IPS DF 4.7 (cell line): ENCODE measurements at regions not wholly inside any gene's neighbourhood (a gene's known extent, or its start where the extent isn't known, plus 50 kb on each side); places are given as distances from the start of the nearest gene placed in this dataset.

Experiments used
- DNase-seq: peaks from one replicate; pipeline ENCODE4 v3.0.0-alpha.2; 2013; ENCODE audit warnings: low spot score; ENCODE audit errors: extremely low read depth

DNA sequence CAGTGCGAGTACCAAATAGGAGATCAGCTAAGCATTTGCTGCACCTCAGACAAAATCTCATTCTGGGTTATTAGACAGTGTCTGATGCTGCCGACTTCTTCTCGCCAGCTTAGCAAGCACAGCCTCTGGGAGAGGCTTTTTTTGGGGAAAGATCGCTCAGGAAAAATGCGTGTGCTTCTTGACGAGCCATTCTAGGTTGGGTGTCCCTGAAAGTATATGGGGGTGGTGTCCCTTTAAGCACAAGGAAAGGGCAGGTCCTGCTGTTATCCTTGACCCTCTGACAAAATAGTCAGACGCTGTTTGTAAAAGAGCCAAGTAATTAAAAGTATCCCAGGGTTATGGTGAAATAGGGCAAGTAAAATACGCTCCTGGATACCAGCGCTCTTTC is 540.1 kb upstream of the FZD8 start:
- DNase-seq, result no peak

DNA sequence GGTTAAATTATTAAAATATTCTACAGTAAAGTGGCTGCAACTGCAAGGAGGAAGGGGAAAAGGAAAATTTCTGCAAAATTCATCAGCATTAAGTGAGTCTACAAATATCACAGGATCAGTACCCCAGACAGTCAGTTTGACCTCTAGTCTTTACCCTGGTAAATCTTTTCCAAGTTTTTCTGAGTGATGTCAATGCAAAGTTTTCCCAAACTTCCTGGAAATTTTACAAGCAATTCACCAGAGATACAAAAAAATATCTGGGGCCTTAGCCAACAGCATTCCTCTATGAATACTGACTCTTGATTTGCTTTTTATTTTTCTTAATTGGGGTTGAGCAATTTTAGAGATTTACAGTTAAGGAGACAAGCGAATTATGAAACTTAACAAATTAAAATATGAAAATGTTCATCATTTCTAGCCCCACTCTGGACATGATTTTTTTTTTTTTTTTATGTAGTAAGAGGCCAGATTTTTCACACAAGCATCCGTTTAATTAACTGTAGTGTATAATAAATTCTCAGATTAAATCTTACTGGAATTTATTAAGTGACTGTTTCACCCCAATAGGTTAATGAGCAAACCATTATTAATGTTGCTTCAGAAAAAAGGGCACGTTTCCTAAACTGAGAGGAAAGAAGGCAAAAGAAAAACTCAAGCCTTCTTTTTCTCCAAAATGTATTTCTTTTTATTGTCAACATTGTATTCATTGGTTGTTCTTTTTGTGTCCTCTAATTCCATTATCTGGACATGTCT is 539.5 kb upstream of the FZD8 start:
- DNase-seq, result no peak

DNA sequence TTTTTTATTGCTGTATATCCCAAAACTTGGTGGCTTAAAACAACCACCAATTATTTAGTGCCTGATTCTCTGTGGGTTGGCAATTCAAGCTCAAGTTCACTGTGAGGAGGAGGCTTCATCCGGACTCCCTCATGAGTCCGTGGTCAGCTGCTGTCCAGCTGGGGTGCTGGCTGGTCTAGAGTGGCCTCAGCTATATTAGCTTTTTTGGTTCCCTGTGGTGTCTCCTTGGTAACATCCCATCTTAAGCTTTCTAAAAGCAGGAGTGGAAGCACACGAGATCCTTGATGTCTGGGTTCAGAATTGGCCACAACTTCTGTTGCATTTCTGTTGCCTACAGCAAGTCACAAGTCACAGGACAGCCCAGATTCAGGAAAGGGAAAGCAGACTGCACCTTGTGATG is 536.5 kb upstream of the FZD8 start:
- no peak for DNase-seq

DNA sequence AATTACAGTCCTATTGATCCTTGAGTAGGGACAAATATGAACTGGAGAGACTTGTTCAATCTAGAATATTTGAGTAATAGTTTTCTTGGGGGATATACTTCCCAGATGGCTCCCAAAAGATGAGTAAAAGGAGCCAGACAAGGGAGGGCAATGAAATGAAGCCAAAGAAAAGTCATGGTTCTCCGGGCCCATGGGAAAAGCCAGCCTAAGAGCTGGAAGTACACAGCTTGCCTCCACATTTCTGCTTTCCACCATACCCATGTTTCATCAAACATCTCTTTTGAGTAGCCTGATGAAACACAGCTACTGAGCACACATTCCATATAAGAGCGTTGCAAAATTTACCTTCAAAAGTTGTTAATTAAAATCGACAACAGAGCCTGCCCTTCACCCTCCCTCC is 535.0 kb upstream of the FZD8 start:
- DNase-seq, result no peak

DNA sequence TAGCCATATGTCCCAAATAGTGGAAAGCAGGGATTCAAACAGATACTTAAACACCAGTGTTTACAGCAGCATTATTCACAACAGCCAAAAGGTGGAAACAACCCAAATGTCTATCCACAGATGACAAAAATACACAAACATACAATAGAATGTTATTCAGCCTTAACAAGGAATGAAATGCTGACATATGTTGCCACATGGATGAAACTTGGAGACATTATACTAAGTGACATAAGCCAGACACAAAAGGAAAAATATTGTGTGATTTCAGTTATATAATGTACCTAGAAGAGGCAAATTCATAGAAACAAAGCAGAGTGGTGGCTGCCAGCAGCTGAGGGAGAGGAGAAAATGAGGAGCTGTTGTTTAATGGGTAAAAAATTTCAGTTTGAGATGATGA is 533.9 kb upstream of the FZD8 start:
- DNase-seq, result no peak

DNA sequence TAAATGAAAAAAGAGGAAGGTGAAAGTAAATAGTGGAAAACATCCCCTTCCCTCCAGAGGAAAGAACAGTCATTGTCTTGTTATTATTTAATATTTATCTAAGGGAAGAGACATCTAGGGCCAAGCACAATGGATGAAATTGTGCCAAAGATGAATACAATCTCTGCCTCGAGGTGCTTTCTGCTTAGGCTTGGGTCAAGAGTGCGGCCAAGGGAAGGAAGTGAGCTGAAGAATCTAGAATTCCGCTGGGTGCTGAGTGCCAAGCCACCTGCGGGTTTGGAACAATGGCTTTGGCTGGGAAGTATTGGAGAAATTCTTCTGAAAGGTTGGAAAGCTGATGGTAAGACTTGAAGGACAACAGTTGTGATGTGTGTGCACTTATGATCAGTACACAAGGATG is 531.3 kb upstream of the FZD8 start:
- DNase-seq, result no peak

DNA sequence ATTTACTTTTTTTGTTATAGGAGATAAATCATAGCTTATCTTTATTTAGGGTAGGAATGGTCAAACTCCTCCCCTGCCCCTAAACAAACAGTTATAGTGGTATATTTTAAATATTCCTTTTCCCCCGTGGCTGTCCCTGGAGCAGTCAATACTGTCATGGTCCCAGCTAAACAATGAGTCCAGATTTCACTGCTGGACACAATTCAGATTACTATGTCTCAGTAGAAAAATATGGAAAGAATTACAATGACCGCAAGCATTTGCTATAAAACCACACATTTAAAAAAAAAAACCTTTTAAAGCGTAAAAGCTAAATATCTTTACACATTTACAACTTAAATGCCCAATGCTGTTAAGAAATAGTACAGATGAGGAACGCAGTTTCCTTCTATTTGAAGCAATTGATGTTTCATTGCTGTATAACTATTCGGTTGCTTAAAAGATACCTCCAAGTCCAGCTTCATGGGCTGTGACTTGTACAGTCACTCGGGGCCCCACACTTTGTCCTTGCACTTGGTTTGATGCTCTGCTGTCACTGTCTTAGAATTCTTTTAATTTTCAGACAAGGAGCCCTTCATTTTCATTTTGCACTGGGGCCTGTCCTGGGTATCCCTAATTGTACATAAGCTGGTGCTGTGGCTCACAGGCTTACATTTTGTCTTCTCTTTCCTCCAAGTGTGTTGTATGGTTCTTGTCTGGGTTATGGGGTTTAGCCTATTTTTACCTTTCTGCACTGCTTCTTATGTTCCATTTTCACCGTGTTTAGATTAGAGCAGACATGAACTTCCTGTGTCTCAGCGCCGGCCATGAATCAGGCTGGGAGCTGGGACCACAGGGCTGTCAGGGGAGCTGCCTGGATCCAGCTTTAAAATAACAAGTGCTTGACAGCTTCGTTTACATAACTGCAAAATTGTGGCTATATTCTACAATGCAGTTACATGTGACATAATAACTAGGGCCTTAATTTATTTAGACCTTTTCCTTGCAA is 530.2 kb upstream of the FZD8 start:
- DNase-seq, result no peak

DNA sequence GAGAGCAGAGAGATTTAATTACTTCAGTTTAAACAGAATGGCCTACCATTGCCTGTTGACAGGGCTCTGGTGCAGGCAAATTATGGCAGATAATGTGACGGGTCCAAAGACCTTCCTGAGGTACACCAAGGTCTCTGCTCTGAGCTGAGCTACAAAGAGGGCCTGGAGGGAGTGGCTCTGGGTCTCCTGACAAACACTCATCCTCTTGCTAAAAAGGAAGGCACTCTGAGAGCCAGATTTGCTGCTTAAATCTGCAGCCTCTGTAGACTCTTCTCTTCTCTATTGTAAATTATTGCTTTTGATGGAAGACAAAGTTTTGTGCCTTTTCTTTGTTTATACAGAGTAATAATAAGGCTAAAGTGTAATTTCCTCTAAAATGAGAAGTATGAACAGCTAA is 529.5 kb upstream of the FZD8 start:
- no peak for DNase-seq

DNA sequence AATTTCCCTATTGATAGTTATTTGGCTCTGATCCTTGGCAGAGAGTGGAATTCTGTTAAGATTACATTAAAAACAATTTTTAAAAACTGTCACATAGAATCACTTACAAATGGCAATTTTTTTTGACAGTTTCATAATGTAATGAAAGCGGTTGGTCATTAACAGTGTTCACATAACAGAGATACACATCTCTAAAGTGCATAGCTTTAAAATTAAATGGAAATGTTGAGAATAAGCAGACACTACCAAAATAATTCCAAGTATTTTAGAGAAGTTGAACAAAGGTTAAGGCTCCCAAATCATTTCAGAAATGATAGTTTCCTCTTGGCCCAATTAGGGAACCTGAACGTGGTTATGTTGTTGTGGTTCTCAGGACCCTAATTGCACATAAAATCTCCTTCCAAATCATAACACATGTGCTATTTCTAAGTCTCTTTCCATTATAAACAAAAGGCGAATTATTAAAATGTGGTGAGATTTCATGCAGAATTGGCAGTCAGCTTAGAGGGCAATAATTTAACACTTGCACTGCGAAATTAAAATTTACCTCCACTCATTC is 528.9 kb upstream of the FZD8 start:
- no peak for DNase-seq

DNA sequence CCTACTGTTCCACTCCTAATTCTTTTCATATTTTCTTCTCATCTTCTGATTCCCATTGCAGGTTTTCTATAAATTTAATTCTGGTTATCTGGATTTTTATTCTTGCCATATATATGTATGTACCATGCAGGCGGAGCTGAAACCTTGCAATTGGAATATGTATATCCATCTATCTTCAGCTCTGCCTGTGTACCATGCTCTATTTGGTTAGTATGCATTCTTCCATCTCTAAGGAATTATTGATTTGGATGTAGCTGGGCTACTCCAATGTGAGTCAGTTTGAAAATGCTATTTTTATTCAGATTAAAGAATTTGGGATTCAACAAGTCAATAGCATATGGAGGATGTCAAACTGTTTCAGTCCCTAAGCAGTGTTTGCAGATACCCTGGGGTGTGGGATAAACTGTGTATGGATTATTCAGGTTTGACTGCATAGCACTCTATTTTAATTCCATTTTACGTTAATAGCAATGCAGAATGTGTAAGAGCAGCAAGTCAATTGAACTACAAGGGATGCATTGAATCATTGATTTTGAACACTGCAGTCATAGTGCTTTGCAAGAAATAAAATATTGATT is 528.1 kb upstream of the FZD8 start:
- DNase-seq, result no peak

DNA sequence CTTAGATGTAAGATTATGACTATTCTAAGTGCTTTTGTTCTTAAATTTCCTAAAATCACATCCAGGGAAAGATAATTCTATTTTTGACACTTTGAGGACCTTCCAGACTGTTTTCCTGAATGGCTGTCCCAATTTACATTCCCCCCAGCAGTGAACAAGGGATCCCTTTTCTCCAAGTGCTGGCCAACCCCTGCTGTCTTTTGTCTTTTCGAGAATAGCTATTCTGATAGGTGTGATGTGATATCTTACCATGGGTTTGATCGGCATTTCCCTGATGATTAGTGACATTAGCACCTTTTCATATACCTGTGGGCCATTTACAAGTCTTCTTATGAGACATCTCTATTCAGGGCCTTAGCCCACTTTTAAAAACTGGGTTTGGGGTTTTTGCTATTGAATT is 526.7 kb upstream of the FZD8 start:
- DNase-seq, result no peak

DNA sequence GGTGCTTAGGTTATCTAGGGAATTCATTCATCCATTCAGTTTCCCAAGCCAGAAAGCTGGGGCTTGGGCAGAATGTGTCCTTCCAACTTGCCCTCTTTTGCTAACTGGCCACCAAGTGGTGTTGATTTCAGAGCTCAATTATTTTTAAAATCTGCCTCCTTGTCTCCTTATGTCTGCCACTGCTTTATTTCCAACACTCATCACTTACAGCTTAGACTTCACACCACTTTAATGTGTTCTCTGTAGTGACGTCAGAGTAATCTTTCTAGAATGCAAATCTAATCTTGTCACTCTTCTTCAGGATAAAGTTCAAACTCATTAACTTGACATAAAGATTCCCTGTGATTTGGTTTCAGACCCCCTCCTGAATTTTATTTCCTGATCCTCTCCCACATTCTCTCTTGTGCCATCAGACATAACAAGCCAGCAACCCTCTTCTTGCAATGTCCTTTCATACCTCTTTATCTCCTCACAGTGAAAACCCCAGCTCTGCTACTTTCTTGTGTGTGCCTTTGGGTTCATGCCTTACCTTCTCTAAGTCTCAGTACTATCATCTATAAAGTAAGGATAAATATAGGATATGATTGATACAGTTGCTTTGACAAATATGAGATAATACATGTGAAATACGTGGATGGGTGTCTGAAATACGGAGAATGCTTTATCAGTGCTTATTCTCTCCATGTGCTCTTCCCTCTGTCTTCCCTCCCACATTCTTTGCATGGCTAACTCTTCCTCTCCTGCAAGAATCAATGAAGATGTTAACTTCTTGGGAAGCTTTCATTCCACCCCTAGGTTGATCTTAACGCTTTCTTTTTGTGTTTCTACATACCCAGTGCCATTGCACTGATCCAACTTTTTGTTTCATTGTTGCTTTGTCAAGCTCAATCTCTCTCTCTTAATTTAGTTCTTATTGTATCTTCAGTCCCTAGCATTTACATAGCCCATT is 522.7 kb upstream of the FZD8 start:
- no peak for DNase-seq

DNA sequence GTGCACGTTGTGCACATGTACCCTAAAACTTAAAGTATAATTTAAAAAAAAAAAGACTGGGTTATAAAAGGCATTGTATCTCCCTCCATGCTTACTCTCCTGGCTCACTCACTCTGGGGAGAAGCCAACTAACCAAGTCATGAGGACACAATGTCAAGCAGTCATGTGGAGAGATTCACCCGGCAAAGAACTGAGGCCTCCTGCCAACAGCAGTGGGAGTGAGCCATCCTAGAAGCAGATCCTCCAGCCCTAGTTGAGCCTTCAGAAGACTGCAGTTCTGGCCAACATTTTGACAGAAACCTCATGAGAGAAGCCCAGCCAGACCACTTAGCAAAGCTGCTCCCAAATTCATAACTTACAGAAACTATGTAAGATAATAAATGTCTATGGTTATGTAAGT is 521.7 kb upstream of the FZD8 start:
- DNase-seq, result no peak

DNA sequence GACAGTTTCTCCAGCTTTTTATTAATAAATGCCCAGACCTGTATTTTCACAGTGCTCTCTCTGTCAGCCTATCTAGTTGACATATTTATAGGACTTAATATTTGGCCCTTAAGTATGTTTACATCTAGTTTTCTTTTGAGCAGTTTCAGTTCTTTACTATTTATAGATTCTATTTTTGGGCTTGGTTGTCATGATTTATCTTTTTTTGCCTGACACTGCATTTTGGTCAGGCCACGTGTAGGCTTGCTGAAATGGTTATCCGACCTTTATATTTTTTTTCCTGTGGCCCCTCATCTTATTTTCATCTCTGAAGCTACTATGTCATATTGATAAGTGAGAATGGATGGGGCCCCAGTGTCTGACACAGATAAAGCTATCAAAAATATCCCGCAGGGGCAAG is 515.4 kb upstream of the FZD8 start:
- no peak for DNase-seq

DNA sequence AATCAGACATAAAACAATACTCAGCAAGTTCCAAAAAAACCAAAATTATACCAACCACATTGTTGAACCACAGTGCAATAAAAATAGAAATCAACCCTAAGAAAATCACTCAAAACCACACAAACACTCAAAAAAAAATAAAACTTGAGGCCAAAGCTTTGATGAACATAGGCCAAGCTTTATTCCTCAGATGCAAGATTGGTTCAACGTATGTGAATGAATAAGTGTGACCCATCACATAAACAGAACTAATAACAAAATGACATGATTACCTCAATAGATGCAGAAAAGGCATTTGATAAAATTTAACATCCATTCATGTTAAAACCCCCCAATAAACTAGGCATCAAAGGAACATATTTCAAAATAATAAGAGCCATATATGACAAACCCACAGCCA is 506.1 kb upstream of the FZD8 start:
- DNase-seq, result no peak

DNA sequence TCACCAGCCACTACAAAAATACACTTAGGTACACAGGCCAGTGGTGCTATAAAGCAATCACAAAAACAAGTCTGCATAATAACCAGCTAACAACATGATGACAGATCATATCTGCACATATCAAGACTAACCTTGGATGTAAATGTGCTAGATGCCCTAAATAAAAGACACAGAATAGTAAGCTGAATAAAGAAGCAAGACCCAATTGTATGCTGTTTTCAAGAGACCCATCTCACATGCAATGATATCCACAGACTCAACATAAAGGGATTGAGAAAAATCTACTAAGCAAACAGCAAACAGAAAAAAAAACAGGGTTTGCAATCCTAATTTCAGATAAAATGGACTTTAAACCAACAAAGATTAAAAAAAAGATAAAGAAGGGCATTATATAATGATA is 505.4 kb upstream of the FZD8 start:
- DNase-seq, result no peak

DNA sequence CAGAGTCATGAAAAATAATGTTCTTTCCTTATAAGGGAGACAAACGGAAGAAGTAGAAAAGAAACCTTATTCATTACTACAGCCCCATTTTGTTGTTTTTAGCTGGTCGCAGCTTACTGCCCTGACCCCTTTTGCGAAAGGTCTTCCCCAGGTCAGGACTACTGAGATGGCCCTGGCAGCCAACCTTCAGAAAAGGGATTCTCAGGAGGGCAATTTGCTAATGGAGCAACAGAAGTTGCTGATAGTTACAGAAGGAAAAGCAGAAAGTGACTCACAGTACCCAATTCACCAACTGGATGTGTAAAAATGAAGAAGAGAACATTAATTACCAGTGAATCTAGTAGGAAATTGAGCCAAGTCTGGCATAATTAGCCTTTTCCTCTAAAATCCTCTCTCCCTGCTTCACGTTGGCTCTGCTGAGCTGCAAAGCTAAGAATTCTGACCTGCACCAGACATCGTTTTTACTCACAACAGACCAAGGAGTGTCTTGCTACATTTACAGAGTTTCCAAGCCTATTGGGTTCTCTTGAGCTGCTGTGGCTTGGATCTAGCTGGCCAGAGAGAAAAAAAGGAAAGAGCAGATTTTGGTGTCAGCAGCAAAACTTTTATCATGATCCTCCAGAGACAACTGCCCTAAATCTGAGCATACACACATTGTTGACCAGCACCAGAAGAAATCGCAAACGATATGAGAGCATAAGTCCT is 499.9 kb upstream of the FZD8 start:
- no peak for DNase-seq

DNA sequence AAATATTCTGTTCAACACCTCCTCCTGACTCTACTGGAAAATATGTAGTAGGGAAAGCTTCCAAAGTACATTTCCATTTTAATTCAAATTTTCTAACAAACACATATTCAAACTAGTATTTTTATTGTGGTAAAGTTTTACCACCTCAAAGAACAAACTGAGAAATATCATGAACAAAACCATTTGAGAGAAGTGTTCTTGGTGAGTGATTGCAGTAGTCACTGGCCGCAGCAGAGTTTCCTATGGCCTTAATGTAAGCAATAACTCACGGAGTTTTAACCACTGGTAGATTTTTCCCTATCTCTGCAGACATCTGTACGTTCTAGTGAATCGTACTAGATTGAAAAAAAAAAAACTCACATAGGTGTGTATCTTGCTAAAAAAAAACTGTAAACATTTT is 487.0 kb upstream of the FZD8 start:
- DNase-seq, result no peak

DNA sequence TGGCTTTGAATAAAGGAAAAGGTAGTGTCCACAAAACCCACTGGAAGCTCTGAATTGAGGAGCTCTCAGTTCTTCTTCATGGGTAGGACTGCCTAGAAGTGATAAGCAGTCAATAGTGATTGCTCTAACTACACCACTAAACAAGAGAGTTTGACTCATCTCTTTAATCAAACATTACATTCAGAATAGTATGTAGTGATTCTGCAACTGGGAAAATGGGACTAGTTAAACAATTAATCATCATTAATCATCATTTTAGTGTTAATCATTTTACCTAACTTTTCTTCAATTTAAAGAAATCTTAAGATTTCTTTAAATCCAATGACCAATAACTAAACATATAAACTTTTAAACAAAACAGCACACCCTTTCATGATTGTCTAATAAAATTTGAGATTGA is 484.0 kb upstream of the FZD8 start:
- no peak for DNase-seq

DNA sequence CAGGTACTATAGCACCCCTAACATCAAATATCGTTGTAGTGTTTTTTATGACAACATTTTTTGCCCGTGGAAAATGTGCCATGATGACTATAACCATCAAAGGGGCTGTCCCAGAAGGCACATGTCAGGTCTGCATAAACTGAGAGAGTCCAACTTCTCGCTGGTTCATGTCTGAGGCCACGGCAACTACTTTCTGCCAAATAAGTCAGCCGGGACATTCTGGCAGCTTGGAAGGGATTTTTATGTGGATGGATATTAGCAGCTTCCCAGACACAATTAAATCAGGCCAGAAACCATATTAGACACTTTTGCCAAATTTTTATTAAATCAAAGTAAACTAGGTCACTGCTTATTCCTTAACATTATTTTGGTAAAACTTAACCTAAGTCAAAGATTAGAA is 477.4 kb upstream of the FZD8 start:
- DNase-seq, result no peak
